WERI-Rb-1 (cell line): ENCODE measurements at regions not wholly inside any gene's neighbourhood (a gene's known extent, or its start where the extent isn't known, plus 50 kb on each side); places are given as distances from the start of the nearest gene placed in this dataset.
"Not testable (repeated sequence)": the region's sequence is repeated elsewhere in the genome, so short reads cannot be mapped to it uniquely, and the experiment has no call there.

Experiments
- DNase-seq: peaks from one replicate; pipeline ENCODE4 v3.0.0-alpha.2; 2020
- H3K27ac ChIP-seq: fragments of 250-450 bp; sonication (Bioruptor Pico); 2 replicates; pipeline ENCODE4 v1.5.1; 2020; ENCODE audit warnings: mild to moderate bottlenecking, moderate library complexity
- H3K27me3 ChIP-seq: fragments of 250-450 bp; sonication (Bioruptor Pico); 2 replicates; pipeline ENCODE4 v1.5.1; 2021; ENCODE audit warnings: mild to moderate bottlenecking, low read depth, moderate library complexity; ENCODE audit not compliant: insufficient read depth, severe bottlenecking
- H3K36me3 ChIP-seq: fragments of 250-450 bp; sonication (Bioruptor Pico); 2 replicates; pipeline ENCODE4 v1.5.1; 2020; ENCODE audit warnings: mild to moderate bottlenecking, moderate library complexity
- H3K4me3 ChIP-seq: 2 replicates; pipeline ENCODE4 v1.5.1; 2011; ENCODE audit warnings: low read depth, mild to moderate bottlenecking, control low read depth, low read length
- H3K9me3 ChIP-seq: fragments of 250-450 bp; sonication (Bioruptor Pico); 2 replicates; pipeline ENCODE4 v1.5.1; 2021; ENCODE audit warnings: mild to moderate bottlenecking, moderate library complexity; ENCODE audit not compliant: severe bottlenecking
- CTCF ChIP-seq: IDR thresholded peaks from 2 replicates; pipeline ENCODE4 v1.5.1; 2011; ENCODE audit warnings: low read depth, mild to moderate bottlenecking, control low read depth, inconsistent platforms, low read length

GRCh38 chr3:4162096-4162495, 141.1 kb upstream of the SETMAR start:
- DNase-seq, result no peak
- H3K4me3 ChIP-seq, result no peak overlapping the region
- no peaks in the 10 kb centered on the region for H3K9me3 ChIP-seq
- H3K36me3 ChIP-seq, result no peaks in the 10 kb centered on the region
- H3K27me3 ChIP-seq, result no peaks in the 10 kb centered on the region
- no peak for TF ChIP-seq CTCF
- no peak overlapping the region for H3K27ac ChIP-seq

DNA sequence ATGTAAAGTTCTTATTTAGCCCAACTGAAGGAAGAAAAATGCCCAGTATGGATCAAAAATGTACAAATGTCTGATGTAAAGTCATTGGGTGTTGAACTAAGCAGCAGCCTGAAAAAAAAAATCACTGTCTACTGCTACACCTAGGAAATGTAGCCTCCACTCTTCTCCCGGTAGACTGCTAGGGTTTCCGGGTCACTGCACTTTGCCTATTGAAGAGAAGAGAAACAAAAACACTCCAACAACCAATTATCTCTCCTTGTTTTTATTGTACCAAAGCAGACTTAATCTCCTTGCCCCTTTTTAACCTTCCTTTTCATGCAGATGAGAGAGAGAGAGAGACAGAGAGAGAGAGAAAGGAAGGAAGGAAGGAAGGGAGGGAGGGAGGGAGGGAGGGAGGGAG, 140.2 kb upstream of the SETMAR start:
- Histone ChIP-seq H3K9me3 (no peaks in the 10 kb centered on the region), H3K36me3 (no peaks in the 10 kb centered on the region), H3K27me3 (no peaks in the 10 kb centered on the region), H3K27ac (no peak overlapping the region), H3K4me3 (no peak overlapping the region)
- no peak for DNase-seq
- TF ChIP-seq CTCF, result no peak

DNA sequence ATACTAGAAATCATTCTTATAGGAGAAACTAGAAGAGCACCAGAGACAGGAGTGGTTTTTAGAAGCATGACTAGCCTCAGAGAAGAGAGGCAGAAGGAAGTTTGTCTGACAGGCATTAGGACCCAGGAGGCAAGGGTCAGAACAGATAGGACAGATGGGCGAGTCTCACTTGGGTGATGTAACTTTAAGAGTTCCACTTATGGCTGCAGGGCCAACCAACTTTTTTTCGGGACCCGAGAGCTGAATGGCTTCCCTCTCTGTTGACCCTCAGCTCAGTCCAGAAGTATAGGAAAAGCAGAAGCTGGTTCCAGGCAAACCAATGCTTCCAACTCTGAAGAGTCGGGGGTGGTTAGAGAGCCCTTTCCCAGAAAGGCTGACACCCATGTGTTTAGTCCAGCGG, 136.6 kb upstream of the SETMAR start:
- no peak overlapping the region for H3K4me3 ChIP-seq
- no peak for DNase-seq
- no peak overlapping the region for H3K27ac ChIP-seq
- H3K27me3 ChIP-seq, result no peaks in the 10 kb centered on the region
- no peaks in the 10 kb centered on the region for H3K36me3 ChIP-seq
- no peaks in the 10 kb centered on the region for H3K9me3 ChIP-seq
- TF ChIP-seq CTCF, result no peak

DNA sequence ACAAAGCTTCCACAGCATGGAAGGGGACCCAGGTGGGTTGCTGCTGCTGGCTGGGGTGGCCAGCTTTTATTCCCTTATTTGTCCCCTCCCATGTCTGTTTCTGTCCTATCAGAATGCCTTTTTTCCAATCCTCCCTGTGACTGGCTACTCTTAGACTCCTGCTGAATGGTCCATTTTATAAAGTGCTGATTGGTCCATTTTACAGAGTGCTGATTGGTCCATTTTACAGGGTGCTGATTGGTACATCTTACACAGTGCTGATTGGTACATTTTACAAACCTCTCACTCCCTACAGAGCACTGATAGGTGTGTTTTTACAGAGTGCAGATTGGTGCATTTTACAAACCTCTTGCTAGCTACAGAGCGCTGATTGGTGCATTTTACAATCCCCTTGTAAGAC, 135.9 kb upstream of the SETMAR start:
- not testable (repeated sequence) for H3K4me3 ChIP-seq, H3K36me3 ChIP-seq, H3K9me3 ChIP-seq, DNase-seq, H3K27me3 ChIP-seq, H3K27ac ChIP-seq

GRCh38 chr3:4174791-4175190, 128.4 kb upstream of the SETMAR start:
- Histone ChIP-seq H3K36me3 (no peaks in the 10 kb centered on the region), H3K27ac (no peak overlapping the region), H3K4me3 (no peak overlapping the region), H3K9me3 (peaks cover 4% of the 10 kb centered on the region), H3K27me3 (no peaks in the 10 kb centered on the region)
- no peak for TF ChIP-seq CTCF
- peak; percentile 43 for DNase-seq

GRCh38 chr3:4191971-4192370, 111.2 kb upstream of the SETMAR start:
- DNase-seq, result no peak
- H3K4me3 ChIP-seq, result no peak overlapping the region
- TF ChIP-seq CTCF, result no peak

More at GRCh38 chr3:4191971-4192370, 111.2 kb upstream of the SETMAR start:
- Histone ChIP-seq H3K36me3 (no peaks in the 10 kb centered on the region), H3K9me3 (no peaks in the 10 kb centered on the region), H3K27ac (no peak overlapping the region), H3K27me3 (no peaks in the 10 kb centered on the region)
